ENCODE measurements at regions not wholly inside any gene's neighbourhood (a gene's known extent, or its start where the extent isn't known, plus 50 kb on each side); places are given as distances from the start of the nearest gene placed in this dataset.

DNA sequence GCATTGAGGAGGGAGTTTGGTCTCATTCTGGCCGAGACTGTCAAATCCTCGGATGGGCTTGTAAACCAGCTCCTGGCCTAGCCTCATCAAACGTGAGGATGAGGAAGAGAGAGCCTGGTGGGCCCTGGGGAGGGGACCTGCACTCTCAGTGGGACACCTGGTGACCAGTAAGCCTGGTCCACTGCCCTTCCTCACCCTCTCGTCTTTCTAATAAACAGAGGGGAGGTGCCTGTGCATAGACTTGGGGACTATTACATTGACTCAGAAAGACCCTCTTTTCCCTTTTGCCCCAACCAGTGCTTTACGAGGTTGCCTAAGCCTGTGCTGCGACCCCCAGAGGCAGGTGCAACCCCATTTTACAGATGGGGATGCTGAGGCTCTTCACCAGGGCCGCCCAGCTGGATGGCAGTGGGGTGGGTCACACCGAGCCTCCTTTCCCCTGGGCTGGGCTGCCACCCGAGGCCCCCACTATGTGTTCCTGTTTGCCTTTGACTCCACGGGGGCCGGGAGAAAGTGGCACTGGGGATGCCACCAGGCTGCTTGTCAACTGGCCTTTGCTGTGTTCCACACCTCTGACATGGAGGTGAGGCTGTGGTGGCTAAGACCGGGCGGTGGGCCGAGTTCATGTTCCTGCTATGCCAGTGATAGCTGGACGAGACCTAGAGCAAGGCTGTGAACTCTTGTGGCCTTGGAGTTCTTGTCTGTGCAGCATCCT is 85.9 kb downstream of the GLI2 start:
- Histone ChIP-seq H3K9me3 (ENCODE audit: control insufficient read depth, low read length) (no peaks in the 10 kb centered on the region), H3K9ac (ENCODE audit: low read length) (peak overlapping the region; percentile 70), H2BK120ac (ENCODE audit: low read depth, low read length) (peak overlapping the region; percentile 27), H3K18ac (ENCODE audit: low read depth in 1 of 2, low read length in 2 of 2) (peak overlapping the region; percentile 14 to 95), H3K4me2 (ENCODE audit: low read length, poor library complexity, severe bottlenecking) (peak overlapping the region; percentile 8), H3K4ac (ENCODE audit: low read depth in 1 of 2, low read length in 2 of 2) (peak overlapping the region; percentile 15 to 68), H3K4me3 (ENCODE audit: insufficient read depth in 1 of 2, low read depth in 1 of 2, low read length in 2 of 2) (peak overlapping the region in 1 of 2 experiments; percentile 64), H3K79me1 (replicated peaks; ENCODE audit: low read length, poor library complexity, severe bottlenecking) (peaks cover 36% of the 10 kb centered on the region), H3K36me3 (ENCODE audit: control insufficient read depth in 1 of 2, insufficient read depth in 2 of 2, low read depth in 1 of 2, low read length in 2 of 2) (peaks cover 0 to 13% of the 10 kb centered on the region in 2 experiments), H3K4me1 (ENCODE audit: control insufficient read depth, insufficient read depth, low read depth, low read length) (peaks cover 46% of the 10 kb centered on the region), H2BK5ac (ENCODE audit: low read depth, low read length, poor library complexity, severe bottlenecking) (no peak overlapping the region), H2BK12ac (ENCODE audit: low read length in 2 of 2) (peak overlapping the region; percentile 11 to 66), H3K27me3 (ENCODE audit: control insufficient read depth in 1 of 2, insufficient read depth in 1 of 2, low read length in 2 of 2) (no peaks in the 10 kb centered on the region), H4K91ac (ENCODE audit: low read length) (peak overlapping the region; percentile 12), H2BK15ac (ENCODE audit: low read depth, poor library complexity, severe bottlenecking) (peak overlapping the region; percentile 67), H3K23ac (ENCODE audit: low read length in 2 of 2) (no peak overlapping the region), H2AK5ac (ENCODE audit: low read length, severe bottlenecking) (peak overlapping the region; percentile 25), H3K14ac (ENCODE audit: low read length in 2 of 2) (no peak overlapping the region), H2AFZ (ENCODE audit: low read depth, low read length) (no peak overlapping the region), H4K8ac (ENCODE audit: low read length) (peak overlapping the region; percentile 20), H3K27ac (ENCODE audit: low read length, poor library complexity, severe bottlenecking) (peak overlapping the region; percentile 38)
- WGBS = 90% methylated on average over 15 of the region's 15 CpGs
- no peak for DNase-seq

DNA sequence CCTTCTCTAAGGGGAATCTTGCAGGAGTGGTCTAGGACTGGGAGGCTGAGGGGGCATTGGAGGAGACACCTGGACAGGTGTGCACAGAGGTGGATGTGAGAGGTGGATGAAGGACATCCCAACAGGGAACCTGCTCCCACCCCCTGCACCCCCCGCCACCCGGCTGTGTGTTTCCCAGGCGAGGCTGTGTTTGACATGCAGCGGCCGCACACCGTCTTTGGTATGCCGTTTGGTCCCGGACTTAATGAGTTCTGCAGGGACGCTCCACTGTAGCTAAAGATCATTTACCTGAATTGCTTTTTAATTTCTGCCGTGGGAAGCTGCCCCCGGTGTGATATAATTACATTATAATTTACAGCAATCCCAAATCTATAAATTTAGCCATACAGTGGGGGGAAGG is 87.3 kb downstream of the GLI2 start:
- DNase-seq = no peak
- H3K9ac ChIP-seq (ENCODE audit: low read length) = no peak overlapping the region
- H3K14ac ChIP-seq (ENCODE audit: low read length in 2 of 2) = no peak overlapping the region
- no peak overlapping the region for H2BK12ac ChIP-seq (ENCODE audit: low read length in 2 of 2)
- H4K91ac ChIP-seq (ENCODE audit: low read length) = no peak overlapping the region
- H3K4ac ChIP-seq (ENCODE audit: low read depth in 1 of 2, low read length in 2 of 2) = no peak overlapping the region
- no peak overlapping the region for H3K4me2 ChIP-seq (ENCODE audit: low read length, poor library complexity, severe bottlenecking)
- H3K18ac ChIP-seq (ENCODE audit: low read depth in 1 of 2, low read length in 2 of 2) = no peak overlapping the region
- no peak overlapping the region for H3K4me3 ChIP-seq (ENCODE audit: insufficient read depth in 1 of 2, low read depth in 1 of 2, low read length in 2 of 2)
- no peak overlapping the region for H2BK15ac ChIP-seq (ENCODE audit: low read depth, poor library complexity, severe bottlenecking)
- H3K9me3 ChIP-seq (ENCODE audit: control insufficient read depth, low read length) = no peaks in the 10 kb centered on the region
- peaks cover 31% of the 10 kb centered on the region for H3K79me1 ChIP-seq (replicated peaks; ENCODE audit: low read length, poor library complexity, severe bottlenecking)
- no peak overlapping the region for H3K27ac ChIP-seq (ENCODE audit: low read length, poor library complexity, severe bottlenecking)
- no peak overlapping the region for H2AFZ ChIP-seq (ENCODE audit: low read depth, low read length)
- H3K23ac ChIP-seq (ENCODE audit: low read length in 2 of 2) = no peak overlapping the region
- H2BK120ac ChIP-seq (ENCODE audit: low read depth, low read length) = no peak overlapping the region
- peaks cover 52% of the 10 kb centered on the region for H3K4me1 ChIP-seq (ENCODE audit: control insufficient read depth, insufficient read depth, low read depth, low read length)
- no peak overlapping the region for H4K8ac ChIP-seq (ENCODE audit: low read length)
- 93% methylated on average over 9 of the region's 11 CpGs for WGBS
- peaks cover 0 to 4% of the 10 kb centered on the region in 2 experiments for H3K36me3 ChIP-seq (ENCODE audit: control insufficient read depth in 1 of 2, insufficient read depth in 2 of 2, low read depth in 1 of 2, low read length in 2 of 2)
- no peak overlapping the region for H2AK5ac ChIP-seq (ENCODE audit: low read length, severe bottlenecking)
- no peak overlapping the region for H2BK5ac ChIP-seq (ENCODE audit: low read depth, low read length, poor library complexity, severe bottlenecking)
- H3K27me3 ChIP-seq (ENCODE audit: control insufficient read depth in 1 of 2, insufficient read depth in 1 of 2, low read length in 2 of 2) = no peaks in the 10 kb centered on the region

DNA sequence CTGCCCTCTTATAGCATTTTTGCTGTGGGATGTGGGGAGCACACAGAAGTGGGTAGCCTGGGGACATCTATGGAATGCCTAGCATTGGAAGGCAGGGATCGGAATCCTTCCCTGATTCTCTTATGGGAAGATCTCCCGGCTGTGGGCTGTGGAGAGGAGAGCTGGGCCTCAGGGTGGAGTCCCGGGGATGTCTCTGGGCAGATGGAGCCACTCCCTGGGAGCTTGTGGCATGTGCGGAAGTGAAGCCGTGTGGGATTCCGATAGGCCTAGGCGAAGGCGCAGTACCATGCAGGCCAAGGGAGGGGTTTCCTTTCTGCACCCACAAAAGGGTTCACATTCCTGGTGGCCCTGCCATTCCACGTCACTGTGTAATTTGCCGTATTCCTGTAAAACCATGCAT is 87.9 kb downstream of the GLI2 start:
- 98% methylated on average over 8 of the region's 10 CpGs for WGBS
- H3K4me2 ChIP-seq (ENCODE audit: low read length, poor library complexity, severe bottlenecking) = no peak overlapping the region
- no peak overlapping the region for H2AFZ ChIP-seq (ENCODE audit: low read depth, low read length)
- no peaks in the 10 kb centered on the region for H3K27me3 ChIP-seq (ENCODE audit: control insufficient read depth in 1 of 2, insufficient read depth in 1 of 2, low read length in 2 of 2)
- H3K18ac ChIP-seq (ENCODE audit: low read depth in 1 of 2, low read length in 2 of 2) = no peak overlapping the region
- no peak overlapping the region for H3K4me3 ChIP-seq (ENCODE audit: insufficient read depth in 1 of 2, low read depth in 1 of 2, low read length in 2 of 2)
- no peak overlapping the region for H4K91ac ChIP-seq (ENCODE audit: low read length)
- H2BK5ac ChIP-seq (ENCODE audit: low read depth, low read length, poor library complexity, severe bottlenecking) = no peak overlapping the region
- no peak overlapping the region for H3K14ac ChIP-seq (ENCODE audit: low read length in 2 of 2)
- H3K27ac ChIP-seq (ENCODE audit: low read length, poor library complexity, severe bottlenecking) = no peak overlapping the region
- H3K36me3 ChIP-seq (ENCODE audit: control insufficient read depth in 1 of 2, insufficient read depth in 2 of 2, low read depth in 1 of 2, low read length in 2 of 2) = peaks cover 0 to 3% of the 10 kb centered on the region in 2 experiments
- no peak overlapping the region for H3K23ac ChIP-seq (ENCODE audit: low read length in 2 of 2)
- no peak overlapping the region for H3K9ac ChIP-seq (ENCODE audit: low read length)
- no peak overlapping the region for H4K8ac ChIP-seq (ENCODE audit: low read length)
- DNase-seq = no peak
- peaks cover 33% of the 10 kb centered on the region for H3K79me1 ChIP-seq (replicated peaks; ENCODE audit: low read length, poor library complexity, severe bottlenecking)
- no peak overlapping the region for H2BK12ac ChIP-seq (ENCODE audit: low read length in 2 of 2)
- no peak overlapping the region for H2AK5ac ChIP-seq (ENCODE audit: low read length, severe bottlenecking)
- no peak overlapping the region for H2BK15ac ChIP-seq (ENCODE audit: low read depth, poor library complexity, severe bottlenecking)
- H3K9me3 ChIP-seq (ENCODE audit: control insufficient read depth, low read length) = no peaks in the 10 kb centered on the region
- H3K4ac ChIP-seq (ENCODE audit: low read depth in 1 of 2, low read length in 2 of 2) = no peak overlapping the region
- H2BK120ac ChIP-seq (ENCODE audit: low read depth, low read length) = no peak overlapping the region
- H3K4me1 ChIP-seq (ENCODE audit: control insufficient read depth, insufficient read depth, low read depth, low read length) = peaks cover 48% of the 10 kb centered on the region

DNA sequence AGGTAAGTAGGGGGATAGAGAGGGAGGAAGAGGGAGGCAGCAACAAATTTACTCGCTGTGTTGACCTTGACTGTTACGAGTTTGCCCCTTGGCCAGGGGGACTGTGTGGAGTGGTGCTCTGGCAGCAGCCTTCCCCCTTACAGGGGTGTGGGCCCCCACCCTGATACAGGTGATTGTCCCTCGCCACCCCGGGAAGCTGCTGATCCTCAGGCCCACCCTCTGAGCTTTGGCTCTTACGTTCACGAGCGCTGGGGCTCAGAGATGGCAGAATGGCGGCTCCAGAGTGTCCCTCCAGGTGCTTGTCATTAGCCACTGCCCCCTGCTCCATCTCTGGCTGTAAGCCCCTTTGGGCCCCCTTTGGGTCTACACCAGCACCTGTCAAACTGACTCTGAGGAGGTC is 88.6 kb downstream of the GLI2 start:
- H3K27ac ChIP-seq (ENCODE audit: low read length, poor library complexity, severe bottlenecking) = no peak overlapping the region
- H4K91ac ChIP-seq (ENCODE audit: low read length) = no peak overlapping the region
- H2AK5ac ChIP-seq (ENCODE audit: low read length, severe bottlenecking) = peak overlapping the region; percentile 14
- no peak overlapping the region for H3K9ac ChIP-seq (ENCODE audit: low read length)
- H3K4me1 ChIP-seq (ENCODE audit: control insufficient read depth, insufficient read depth, low read depth, low read length) = peaks cover 51% of the 10 kb centered on the region
- H4K8ac ChIP-seq (ENCODE audit: low read length) = no peak overlapping the region
- no peak overlapping the region for H2BK120ac ChIP-seq (ENCODE audit: low read depth, low read length)
- no peak overlapping the region for H3K23ac ChIP-seq (ENCODE audit: low read length in 2 of 2)
- H3K18ac ChIP-seq (ENCODE audit: low read depth in 1 of 2, low read length in 2 of 2) = no peak overlapping the region
- H3K4me2 ChIP-seq (ENCODE audit: low read length, poor library complexity, severe bottlenecking) = no peak overlapping the region
- no peak overlapping the region for H2BK5ac ChIP-seq (ENCODE audit: low read depth, low read length, poor library complexity, severe bottlenecking)
- no peak overlapping the region for H3K4me3 ChIP-seq (ENCODE audit: insufficient read depth in 1 of 2, low read depth in 1 of 2, low read length in 2 of 2)
- H3K27me3 ChIP-seq (ENCODE audit: control insufficient read depth in 1 of 2, insufficient read depth in 1 of 2, low read length in 2 of 2) = no peaks in the 10 kb centered on the region
- H2BK12ac ChIP-seq (ENCODE audit: low read length in 2 of 2) = peak overlapping the region in 1 of 2 experiments; percentile 60
- H3K14ac ChIP-seq (ENCODE audit: low read length in 2 of 2) = no peak overlapping the region
- DNase-seq = no peak
- 98% methylated on average over 8 of the region's 8 CpGs for WGBS
- H3K9me3 ChIP-seq (ENCODE audit: control insufficient read depth, low read length) = no peaks in the 10 kb centered on the region
- peaks cover 0 to 8% of the 10 kb centered on the region in 2 experiments for H3K36me3 ChIP-seq (ENCODE audit: control insufficient read depth in 1 of 2, insufficient read depth in 2 of 2, low read depth in 1 of 2, low read length in 2 of 2)
- H2AFZ ChIP-seq (ENCODE audit: low read depth, low read length) = no peak overlapping the region
- H3K4ac ChIP-seq (ENCODE audit: low read depth in 1 of 2, low read length in 2 of 2) = no peak overlapping the region
- H2BK15ac ChIP-seq (ENCODE audit: low read depth, poor library complexity, severe bottlenecking) = peak overlapping the region; percentile 73
- peaks cover 38% of the 10 kb centered on the region for H3K79me1 ChIP-seq (replicated peaks; ENCODE audit: low read length, poor library complexity, severe bottlenecking)

Data from mesenchymal stem cell (in vitro differentiated cells and primary cell).